HG03558 (cell line): ENCODE measurements at regions not wholly inside any gene's neighbourhood (a gene's known extent, or its start where the extent isn't known, plus 50 kb on each side); places are given as distances from the start of the nearest gene placed in this dataset.

Source experiments
- ATAC-seq: cut with Tn5 transposase; IDR thresholded peaks from one replicate; pipeline ENCODE4 v1.9.1; 2021; ENCODE audit warnings: moderate number of reproducible peaks; ENCODE audit not compliant: unreplicated experiment; ENCODE audit errors: extremely low read depth

GRCh38 chr5:67459253-67459652 lies 262.7 kb upstream of the CD180 start:
- ATAC-seq: no peak

GRCh38 chr5:67455970-67456369 lies 259.4 kb upstream of the CD180 start:
- no peak for ATAC-seq

- ATAC-seq: no peak
Measured at GRCh38 chr5:67454957-67455561, 258.5 kb upstream of the CD180 start.

DNA sequence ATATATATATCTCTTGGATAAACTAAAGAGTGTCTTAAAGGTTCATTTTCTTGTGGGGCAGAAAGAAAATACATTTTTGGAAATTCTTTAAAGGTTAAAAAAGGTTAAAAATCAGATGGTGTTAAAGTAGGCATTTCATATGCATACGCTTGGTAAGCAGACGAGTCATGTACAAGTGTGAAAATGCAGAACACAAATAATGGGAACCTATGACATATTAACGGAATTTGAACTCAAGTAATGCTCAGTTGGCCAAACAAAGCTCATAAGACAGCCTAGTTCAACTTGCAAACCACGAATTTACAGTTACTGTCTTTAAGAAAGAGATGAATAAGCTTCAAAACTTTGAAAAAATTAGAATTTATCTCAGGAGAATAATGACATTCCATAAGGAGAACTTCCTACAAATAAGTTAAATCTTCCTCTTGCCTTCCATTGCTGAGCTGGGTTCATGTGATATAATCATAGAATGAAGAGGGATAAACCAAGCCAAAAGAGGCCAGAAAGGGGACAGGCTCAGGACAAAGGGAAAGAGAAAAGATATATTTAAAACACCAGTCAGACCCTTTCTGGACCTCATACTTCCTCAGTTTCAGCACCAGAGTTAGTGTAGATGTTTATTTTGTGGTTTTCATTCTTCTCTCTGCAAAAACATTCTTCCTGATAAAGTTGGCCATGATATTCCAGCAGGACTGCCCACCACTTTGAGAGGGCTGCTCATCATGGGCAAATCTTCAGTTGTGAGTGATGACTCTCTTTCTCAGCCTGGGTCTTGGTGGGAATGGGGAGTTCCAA lies 256.7 kb upstream of the CD180 start:
- no peak for ATAC-seq

- no peak for ATAC-seq
Measured at GRCh38 chr5:67451640-67452279, 255.2 kb upstream of the CD180 start.

DNA sequence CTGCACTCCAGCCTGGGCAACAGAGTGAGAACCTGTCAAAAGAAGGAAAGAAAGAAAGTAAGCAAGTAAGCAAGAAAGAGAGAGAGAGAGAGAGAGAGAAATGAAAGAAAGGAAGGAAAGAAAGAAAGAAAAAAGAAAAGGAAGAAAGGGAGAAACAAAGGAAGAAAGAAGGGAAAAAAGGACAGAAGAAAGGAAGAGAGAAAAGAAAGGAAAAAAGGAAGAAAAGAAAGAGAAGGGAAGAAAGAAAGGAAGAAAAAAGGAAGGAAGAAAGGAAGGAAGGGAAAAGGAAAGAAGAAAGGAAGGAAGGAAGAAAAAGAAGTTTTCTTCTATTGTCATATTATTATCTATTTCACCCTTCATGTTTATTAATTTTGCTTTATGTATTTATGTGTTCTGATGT lies 251.1 kb upstream of the CD180 start:
- ATAC-seq: no peak

- no peak for ATAC-seq
Measured at GRCh38 chr5:67437905-67438845, 241.6 kb upstream of the CD180 start.

- no peak for ATAC-seq
Measured at GRCh38 chr5:67435032-67435431, 238.4 kb upstream of the CD180 start.

DNA sequence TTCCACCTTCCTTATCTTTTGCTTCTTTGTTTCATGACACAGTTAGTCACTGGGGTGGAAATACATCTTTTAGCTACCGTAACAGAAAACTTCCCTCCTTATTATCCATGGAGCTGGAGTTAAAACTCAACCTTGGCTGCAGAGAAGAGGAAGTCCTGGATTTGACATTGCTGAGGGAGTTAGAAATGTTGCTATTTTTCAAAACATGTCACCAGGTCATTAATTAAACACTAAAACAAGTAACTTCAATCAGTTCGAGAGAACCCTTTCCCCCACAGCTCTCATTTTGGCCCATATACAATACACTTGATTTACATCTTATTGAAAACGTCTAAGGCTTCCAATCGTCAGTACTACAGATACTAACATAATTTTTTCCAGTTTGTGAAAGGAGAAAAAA lies 237.9 kb upstream of the CD180 start:
- no peak for ATAC-seq

DNA sequence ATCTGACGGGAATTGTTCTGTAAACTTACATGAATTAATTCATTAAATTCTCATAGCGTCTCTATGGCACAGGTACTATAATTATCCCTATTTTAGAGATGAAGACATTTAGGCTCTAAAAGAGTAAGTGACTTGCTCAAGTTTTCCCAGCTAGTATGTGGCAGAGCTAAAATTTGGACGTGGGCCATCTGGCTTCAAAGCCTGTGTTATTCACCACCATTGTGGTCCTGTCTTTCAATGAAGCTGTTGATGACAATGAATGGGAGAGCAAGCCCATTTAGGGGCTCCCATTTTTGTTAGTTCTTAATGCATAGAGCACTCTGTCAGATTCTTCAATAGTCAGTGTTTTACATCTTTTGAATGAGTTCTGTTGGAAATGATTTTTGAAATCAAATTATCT lies 236.0 kb upstream of the CD180 start:
- no peak for ATAC-seq

DNA sequence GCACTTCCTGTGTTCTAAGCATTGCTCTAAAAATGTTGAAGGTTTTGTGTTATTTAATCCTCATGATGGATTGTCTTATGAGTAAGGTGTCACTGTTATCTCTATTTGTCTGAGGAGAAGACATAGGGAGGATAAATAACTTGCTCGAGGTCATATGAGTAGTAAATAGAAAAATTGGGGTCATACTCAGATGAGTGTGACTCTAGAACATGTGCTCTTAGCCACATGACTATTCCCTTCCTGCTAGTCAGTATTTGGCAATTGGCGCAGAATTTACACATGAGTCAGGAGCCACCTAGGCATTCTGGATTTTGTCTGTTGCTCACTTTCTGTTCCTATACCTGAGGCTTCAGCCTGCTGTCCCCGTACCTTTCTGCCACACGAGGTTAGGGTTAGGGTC lies 234.6 kb upstream of the CD180 start:
- ATAC-seq: no peak

- no peak for ATAC-seq
Measured at GRCh38 chr5:67427850-67428298, 231.3 kb upstream of the CD180 start.

- ATAC-seq: no peak
Measured at GRCh38 chr5:67426961-67427849, 230.6 kb upstream of the CD180 start.

- ATAC-seq: no peak
Measured at GRCh38 chr5:67425514-67425913, 228.9 kb upstream of the CD180 start.

- no peak for ATAC-seq
Measured at GRCh38 chr5:67417839-67418238, 221.2 kb upstream of the CD180 start.

DNA sequence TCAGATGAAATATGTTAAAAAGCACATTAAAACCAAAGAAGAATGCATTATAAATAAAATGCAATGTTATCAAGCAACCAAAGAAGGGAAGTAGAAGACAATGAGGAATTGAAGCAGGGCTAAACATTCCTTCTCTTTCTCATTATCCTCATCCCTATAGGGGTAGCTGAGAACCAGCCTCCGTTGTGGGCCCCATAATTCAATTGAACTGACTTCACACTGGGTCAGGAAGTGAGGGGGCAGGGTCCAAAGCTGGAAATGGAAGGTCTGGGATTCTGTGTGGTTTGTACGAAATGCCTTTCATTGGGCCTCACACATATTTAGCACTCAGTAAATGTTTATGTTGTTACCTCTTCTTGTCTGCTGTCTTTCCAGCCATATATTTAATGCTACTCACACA lies 220.4 kb upstream of the CD180 start:
- no peak for ATAC-seq

DNA sequence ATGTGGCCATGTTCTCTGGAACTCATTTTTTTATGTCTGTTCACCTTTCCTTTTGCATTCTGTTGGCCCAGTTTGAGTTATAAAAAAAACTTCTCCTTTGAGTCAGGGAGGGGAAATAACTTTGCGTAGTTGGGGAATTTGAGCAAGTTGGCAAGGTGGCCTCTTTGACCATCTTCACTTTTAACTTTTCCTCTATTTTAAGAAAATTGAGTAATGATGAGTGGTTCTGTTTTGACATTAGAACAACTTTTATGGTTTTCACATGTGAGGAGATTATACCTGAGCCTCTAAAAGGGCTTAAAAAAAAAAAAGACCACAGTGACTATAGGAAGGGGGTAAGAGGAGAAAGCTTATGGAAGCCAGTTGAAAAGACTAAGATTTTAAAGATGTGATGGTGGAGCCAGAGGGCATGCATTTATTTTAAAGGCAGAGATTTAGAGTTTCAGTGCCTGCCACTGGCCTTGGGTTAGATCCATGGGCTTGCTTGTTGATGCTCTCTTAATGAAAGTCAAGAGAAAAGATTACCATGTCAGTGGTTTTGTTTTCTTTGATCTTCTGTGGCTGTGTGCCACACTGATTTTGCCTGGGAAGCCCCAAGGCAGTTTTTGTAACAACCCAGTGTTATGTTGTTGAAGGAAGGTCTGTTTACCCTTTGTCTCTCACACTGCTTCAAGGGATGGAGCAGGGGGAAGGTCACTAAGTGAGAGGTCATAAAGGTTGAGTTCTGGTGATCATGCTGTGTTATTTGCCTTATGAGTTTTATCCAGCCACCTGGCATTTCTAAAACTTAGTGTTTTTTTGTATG lies 219.7 kb upstream of the CD180 start:
- ATAC-seq: no peak

- ATAC-seq: no peak
Measured at GRCh38 chr5:67414712-67415111, 218.1 kb upstream of the CD180 start.

DNA sequence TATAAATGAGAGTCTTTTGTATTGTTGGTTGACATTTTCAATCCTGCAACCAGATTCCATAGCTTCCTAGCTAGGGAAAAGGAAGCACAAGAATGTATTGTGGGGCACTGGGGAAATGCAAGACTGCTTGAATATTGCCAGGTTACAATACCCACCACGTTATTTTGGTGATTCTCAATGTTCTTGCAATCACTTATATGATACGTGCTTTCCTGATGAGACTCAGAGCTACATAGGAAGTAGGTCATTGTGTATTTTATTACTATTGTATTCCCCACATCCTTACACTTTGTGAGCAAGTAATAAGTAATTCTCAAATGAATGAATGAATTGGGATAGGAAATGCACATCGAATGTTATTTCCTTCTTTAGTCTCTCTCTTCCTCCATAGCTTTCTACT lies 217.1 kb upstream of the CD180 start:
- no peak for ATAC-seq
